HG03066 (cell line): ENCODE measurements at regions not wholly inside any gene's neighbourhood (a gene's known extent, or its start where the extent isn't known, plus 50 kb on each side); places are given as distances from the start of the nearest gene placed in this dataset.

Source experiments
- ATAC-seq: cut with Tn5 transposase; IDR thresholded peaks from one replicate; pipeline ENCODE4 v1.9.1; 2021; ENCODE audit warnings: low read depth; ENCODE audit not compliant: unreplicated experiment

DNA sequence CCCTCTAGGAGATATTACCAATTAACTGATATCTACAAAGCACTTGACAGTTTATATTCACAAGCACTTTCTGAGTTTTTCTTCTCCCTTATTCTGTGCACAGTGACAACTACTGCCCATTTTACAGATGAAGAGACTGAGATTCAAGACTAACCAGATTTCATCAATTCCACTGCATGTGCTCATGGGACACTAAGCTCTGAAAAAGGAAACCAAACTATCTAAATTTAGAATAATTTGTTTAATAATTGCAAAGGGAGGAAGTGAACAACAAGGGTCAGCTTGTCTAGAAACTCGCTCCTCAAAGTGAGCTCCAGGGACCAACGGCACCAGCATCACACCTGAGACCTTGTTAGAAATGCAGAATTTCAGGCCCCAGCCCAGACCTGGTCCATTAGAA lies 50.8 kb upstream of the MYLIP start:
- ATAC-seq: no peak

DNA sequence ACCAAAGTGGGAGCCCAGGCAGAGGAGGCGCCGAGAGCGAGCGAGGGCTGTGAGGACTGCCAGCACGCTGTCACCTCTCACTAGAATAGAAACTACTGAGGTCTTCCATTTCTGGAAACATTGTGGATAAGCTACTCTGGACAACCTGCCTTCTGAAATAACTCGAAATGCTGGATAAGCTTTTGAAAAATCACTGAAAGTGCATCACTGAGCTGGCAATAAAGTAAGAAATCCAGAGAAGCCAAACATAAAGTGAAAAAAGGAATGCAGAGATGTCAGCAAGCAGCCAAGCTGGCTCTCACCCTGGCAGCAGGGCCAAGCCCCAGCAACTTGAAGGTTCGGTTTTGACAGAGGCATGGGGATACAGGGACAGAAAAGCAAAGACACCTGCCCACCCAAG lies 59.2 kb upstream of the MYLIP start:
- no peak for ATAC-seq

DNA sequence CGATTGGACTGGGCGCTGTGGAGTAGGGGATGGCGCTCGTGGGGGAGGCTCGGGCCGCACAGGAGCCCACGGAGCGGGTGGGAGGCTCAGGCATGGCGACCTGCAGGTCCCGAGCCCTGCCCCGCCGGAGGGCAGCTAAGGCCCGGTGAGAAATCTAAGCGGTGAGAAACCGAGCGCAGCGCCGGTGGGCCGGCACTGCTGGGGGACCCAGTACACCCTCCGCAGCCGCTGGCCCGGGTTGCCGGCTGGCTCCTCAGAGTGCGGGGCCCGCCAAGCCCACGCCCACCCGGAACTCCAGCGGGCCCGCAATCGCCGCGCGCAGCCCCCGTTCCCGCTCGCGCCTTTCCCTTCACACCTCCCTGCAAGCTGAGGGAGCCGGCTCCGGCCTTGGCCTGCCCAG lies 59.7 kb upstream of the MYLIP start:
- no peak for ATAC-seq

DNA sequence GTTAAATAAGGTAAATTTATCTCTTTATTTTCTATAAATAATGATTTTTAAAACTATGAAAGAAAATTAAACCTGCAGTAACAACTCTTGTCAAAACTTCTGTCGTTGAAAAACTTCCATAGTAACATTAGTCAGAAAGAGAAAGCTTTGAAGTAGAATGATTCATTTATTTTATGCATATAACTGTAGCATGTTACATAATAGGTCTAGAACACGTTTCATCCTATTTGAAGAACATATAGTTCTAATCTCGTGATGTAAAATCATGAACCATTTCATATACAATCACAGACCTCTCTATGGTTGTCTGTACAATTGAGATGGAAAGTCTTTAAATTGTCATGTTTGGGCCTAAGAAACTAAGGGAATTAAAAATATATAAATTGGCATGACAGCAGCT lies 61.3 kb upstream of the MYLIP start:
- no peak for ATAC-seq

DNA sequence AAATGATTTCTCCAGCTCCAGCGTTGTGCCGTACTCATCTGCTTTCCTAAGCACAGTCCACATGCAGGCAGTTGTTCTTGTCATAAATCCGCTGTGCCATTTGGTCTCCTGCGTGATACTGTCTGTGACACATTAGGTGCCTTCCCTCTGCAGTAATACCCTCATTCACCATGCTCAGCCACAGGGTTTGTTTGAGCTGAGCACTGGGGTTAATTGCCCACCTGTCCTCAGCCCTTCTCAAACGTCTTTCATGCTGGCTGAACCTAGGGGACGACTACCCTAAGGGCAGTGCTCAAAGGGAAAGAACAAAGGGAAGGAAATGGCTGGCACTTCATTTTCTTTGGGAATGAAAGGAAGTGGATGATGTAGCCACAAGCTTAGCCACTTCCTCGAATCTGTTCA lies 64.2 kb upstream of the MYLIP start:
- no peak for ATAC-seq

DNA sequence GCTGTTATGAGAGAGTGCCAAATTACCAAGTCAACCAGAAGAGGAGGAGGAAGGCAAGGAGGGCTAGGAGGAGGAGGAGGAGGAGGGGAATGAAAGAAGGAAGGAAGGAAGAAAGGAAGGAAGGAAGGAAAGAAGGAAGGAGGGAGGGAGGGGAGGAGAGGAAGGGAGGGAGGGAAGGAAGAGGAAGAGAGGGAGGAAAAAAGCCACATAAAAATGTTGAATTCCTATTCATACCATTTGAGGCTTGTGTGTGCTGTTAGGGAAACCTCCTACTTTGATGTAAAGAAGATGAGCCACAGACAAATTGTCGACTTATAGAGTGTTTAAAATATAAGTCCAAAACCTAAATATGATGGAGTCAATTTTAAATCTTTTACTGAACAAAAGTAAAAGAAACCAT lies 65.3 kb upstream of the MYLIP start:
- no peak for ATAC-seq

DNA sequence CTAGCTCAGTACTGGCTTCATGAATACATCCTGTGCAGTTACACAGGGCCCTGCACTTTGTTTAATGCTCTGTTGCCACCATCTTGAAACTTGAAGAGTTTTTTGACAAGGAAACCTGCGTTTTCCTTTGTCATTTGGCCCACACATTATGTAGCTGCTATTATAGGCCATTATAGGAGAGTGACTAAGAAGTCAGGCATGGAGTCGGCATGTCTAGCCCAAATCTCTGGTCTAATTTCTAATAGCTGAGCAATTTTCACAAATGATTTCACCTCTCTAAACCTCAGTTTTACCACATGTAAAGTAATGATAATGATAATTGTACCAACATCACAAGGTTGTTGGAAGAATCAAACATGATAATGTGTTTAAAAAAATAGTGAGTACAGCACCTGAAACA lies 67.1 kb upstream of the MYLIP start:
- no peak for ATAC-seq

DNA sequence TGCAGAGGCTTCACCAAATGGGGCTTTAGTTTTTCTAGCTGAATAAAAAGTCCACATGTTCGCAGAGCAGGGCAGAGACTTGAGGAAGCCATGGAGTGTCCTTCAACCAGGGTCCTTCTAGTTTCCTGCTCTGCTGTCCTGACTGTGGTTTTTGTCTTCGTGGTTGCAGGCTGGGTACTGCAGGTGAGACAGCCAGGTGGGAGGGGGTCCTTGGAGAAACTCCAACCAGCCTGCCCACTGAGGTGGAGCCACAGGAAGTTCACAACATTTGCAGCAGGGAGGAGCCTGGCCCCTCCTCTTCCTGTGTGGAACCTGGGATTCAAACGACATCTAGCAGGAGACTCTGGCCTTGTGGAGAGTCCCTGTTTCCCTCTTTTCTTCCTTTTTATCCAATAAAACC lies 68.8 kb upstream of the MYLIP start:
- no peak for ATAC-seq

DNA sequence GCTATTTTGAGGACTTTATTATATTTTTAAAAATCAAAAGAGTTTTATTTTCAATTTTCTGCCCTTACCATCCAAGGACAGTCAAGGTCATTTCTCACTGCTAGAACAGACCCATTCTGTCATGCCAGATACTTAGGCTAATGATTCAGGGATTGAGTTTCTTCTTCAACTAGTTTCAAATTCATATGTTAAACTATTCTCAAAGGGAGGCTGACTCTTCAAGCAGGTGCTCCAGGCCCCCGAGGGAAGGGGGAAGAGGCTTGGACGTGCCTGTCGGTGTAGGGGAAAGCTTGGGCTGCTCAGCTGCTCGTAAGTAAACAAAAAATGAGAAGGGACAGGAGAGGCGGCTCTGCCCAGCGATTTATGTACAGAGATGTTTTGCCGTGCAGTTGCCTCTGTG lies 69.4 kb upstream of the MYLIP start:
- no peak for ATAC-seq

DNA sequence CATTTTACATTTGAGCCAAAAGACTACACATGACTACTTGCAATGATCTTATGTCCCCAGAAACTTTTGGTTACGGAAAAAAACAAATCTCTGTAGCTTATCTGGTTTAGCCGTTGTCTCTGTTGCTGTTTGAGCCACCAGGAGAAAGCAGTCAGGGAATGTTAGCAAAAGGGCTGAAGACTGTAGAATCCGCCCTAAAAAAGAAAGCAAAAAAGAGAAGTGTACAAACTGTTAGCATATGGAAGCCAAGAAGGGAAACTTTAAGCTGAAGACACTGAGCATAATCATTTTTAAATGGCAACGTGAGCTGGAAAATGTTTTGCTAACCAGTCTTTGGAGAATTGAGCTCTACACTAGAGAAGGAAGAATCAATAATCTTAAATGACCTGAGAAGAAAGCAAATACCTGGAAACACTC lies 69.9 kb upstream of the MYLIP start:
- ATAC-seq: no peak

DNA sequence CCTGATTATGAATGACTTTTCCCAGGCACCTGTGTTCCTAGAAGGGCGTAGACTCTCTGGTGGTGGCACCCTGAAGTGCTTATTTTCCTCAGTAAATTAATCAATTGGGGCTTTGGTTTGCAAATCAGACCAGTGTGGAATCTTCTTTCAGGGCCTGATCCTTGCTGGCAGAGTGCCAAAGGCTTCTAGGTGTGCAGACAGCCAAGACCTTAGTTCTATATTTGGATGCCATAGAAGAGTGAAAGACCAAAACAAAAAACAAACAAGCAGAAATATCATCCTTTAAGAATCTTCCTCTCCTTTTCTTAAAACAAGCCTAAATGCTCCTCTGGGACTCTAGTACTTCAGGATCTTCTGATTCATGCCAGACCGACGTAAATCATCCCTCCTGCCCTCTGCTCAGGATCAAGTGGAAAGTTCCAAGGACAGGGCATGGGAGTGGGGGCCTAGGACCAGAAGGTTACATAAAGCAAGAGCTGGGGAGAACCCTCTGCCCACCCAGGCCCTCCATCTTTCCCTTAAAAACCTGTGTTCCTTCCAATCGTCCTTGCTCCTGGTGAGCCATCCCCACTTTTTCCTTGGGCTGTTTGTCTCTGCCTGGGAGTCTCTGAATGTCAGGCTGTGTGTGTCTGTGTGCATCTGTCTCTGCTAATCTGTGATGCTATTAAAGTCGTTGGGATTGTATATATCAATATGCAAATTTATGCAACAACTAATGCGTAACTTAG lies 70.5 kb upstream of the MYLIP start:
- ATAC-seq: no peak

DNA sequence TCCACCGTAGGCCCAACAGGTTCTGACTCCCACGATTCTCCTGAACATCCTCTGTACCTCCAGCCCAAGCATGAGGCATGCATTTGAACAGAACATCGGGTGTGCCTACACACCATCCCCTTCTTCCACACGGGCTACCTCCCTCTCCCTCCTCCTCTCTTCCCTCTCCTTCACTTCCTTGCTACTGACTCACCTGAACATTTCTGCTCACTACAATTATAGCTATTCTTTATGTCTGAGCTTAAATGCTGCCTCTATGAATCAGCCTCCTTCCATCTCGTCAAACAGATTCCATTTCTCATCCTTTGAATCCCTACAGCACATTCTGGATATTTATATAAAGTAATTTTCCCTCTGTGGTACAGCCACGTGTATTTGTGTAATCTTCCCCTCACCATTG lies 71.4 kb upstream of the MYLIP start:
- no peak for ATAC-seq

DNA sequence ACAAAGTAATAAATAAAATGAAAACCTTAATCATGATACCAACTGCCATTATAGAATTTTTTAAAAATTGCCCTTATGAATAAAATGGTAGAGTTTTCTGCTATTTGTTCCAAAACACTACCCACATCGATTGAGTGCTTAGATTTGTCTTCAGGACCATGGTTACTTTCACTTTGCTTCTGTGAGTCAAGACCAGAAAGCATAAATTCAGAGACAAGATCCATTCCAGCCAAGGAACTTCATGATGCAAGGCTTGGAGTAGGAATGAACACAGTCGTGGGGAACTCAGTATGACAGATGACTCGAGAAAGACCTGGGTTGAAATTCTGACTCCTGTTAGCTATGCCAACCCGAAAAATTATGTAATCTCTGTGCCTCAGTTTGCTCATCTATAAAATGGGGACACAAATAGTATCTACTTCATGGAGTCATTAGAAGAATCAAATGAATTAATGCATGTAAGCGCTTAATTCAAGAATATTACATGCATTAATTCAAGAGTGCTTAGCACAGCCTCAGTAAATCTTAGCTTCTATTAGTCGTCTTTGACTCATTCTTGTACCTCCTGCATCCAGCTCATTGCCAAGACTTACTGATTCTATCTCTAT lies 72.5 kb upstream of the MYLIP start:
- no peak for ATAC-seq

DNA sequence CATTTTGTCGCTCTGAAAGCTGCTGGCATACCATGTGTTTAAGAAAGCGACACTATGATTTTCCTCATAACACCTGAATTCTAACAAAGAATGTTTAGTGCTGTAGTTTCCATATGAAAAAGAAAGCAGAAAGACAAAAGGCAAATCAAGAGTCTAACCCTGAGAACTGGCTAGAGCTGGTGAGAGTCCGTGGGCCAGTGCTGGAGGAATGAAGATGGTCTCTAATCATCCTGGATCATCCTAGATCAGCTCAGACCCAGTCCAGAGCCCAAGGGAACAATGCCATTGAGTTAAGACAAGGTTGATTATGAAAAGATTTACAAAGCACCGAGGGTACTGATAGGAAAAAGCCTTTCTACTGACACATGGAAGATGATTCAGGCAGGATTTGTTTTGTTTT lies 73.0 kb upstream of the MYLIP start:
- ATAC-seq: no peak

DNA sequence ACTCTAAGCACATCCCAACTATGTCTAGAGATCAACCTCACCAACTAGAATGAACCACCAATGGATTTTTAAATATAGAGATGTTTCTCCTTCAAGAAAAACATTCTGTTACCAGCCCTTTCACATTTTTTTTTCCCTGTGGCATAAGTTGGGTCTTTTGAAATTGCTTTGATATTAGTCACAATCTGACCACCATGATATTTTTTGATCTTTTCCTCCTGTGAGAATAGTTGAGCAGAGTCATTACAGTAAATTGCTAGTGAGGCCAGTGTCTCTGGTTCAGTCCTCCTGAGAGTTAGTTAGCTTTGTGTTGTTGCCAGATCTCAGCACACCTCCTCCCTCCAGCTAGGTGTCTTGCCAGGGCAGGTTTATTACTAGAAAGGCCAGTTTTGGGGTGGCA lies 79.7 kb upstream of the MYLIP start:
- no peak for ATAC-seq

DNA sequence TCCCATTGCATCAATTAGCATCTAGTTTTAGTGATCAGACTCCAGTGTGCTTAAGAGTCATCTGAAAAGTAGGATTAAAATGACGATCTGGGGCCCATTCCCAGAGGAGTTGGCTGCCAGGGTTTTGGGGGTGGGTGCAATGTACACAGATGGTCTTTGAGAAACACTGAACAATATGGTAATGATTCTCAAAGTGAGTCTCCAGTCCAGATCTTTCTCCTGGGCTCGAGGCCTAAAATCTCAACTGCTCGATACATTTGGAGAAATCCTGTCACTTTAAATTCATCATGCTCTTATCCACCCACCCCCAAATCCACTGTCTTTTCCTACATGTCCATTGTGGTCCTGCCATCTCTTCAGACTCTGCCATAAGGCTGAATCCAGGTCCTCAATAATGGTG lies 80.7 kb upstream of the MYLIP start:
- no peak for ATAC-seq

DNA sequence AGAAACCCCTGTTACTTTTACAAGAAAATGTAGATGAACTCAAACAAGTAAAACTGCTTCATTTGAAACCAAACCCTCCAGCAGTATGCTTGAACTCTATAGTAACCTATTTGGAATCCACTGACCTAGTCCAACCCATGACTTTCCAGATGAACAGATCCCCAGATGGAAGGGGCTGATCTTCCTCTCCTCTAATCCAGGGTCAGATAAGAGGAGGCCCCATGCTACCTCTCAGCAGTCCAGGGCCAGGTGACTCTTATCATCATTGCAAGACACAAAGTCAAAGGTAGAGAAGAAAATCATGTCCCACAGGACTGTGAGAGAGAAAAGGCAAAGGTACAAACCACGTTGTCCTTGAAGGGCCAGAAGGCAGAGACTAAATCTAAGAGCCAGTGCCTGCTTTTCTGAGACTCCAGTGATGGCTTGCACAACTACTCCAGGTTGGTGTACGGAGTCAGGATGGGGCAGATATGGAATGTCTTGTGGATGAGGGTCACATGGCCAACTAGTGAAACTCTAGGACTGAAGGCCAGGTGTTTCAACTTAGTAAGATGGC lies 81.4 kb upstream of the MYLIP start:
- no peak for ATAC-seq

DNA sequence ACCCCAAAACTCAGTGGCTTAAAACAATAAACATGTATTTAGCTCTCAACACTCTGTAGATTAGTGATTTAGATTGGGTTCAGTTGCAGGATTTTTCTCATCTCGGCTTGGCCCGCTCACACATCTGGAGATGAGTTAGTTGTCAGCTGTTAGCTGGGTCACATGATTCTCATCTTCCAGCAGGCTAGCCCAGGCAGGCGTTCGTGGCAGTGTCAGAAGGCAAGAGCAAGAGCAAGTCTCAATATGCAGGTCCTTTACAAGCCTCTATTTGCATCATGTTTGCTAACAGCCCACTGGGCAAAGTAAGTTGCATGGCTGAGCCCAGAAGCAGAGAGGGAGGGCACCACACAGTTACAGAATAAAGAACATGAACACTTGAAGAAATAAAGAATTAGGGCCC lies 83.6 kb upstream of the MYLIP start:
- ATAC-seq: no peak

DNA sequence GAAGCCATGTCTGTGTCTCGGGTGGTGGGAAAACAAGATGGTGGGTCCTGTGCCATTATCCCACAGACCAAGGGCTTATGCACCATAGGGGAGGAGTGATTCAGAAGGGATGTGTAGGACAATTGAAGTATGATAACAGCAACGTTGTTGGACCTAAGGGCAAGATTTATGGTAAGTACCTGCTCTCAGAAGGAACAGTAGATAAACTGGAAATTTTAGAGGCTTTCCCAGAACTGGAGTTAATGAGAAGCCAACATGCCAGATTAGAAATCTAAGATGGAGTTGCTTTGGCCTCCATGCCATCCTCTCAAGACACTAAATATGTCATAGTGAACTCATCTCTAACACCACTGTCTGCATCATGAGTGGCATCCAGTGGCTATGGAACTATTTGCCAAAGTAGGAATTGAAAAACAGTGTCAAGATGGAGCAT lies 84.7 kb upstream of the MYLIP start:
- no peak for ATAC-seq

DNA sequence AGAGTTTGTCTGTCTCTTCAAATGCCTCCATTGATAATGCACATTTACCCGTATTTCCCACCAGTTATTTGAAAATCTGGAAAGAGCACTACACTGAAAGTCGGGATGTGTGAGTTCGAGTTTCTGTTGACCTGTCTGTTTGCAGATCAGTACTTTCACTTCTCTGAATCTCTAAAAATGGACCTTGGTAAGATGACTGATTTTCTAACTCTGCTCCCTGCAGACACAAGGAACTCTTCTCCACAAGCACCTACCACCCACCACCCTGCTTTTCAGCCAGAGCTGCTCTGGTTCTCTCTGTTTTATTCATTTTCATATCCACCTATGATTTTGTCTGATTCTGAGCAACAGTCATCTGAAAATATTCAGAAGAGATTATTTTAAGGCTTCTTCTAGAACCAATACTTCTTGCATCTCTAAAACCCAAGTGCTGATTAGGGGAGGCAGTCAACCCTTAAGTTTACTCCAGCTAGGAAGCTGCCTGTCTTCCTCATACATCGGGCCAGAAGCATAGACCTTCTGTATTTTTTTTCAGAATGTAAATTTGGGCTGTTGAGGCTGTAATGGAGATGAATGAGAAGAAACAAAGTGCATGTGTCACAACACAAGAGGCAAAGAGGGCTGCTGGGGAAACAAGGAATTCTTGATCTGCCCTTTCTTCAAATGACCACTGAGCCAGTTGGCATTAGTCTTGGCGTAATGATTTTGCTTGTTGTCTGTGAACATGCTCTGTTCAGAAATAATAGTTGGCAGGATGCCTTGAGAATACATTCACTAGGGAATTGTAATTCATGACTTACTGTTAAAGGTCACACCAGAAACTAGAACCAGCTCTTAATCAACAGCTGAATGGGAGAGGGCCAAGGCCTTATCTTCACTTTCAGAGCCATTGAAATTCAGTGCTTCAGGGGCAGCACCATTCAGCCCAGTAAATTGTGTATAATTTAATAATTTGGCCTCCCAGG lies 85.4 kb upstream of the MYLIP start:
- ATAC-seq: peak; percentile 81

DNA sequence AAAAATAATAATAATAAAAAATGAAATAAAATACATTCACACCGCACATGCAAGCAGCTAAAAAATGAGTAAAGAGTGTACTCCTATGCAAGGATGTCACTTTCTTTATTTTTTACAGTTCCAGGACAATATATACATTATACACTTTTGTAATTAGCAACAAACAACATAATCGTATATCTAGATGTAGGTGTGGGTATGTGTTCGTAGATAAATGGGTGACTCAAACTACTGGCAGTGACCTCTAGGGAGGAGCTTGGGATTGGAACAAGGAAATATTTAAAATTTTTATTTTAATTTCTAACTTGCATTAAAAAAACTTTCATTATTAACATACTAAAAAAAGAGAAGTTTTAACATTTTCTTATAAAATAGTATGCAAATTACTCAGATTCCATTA lies 86.1 kb upstream of the MYLIP start:
- no peak for ATAC-seq
